HG03439 (cell line): ENCODE measurements at regions not wholly inside any gene's neighbourhood (a gene's known extent, or its start where the extent isn't known, plus 50 kb on each side); places are given as distances from the start of the nearest gene placed in this dataset.
"Not testable (repeated sequence)": the region's sequence is repeated elsewhere in the genome, so short reads cannot be mapped to it uniquely, and the experiment has no call there.

Experiments used
- ATAC-seq: cut with Tn5 transposase; IDR thresholded peaks from one replicate; pipeline ENCODE4 v1.9.1; 2021; ENCODE audit warnings: mild to moderate bottlenecking, moderate library complexity; ENCODE audit not compliant: unreplicated experiment

- no peak for ATAC-seq
These were observed 460.7 kb upstream of the MEIS1 start for GRCh38 chr2:65974067-65974723.

DNA sequence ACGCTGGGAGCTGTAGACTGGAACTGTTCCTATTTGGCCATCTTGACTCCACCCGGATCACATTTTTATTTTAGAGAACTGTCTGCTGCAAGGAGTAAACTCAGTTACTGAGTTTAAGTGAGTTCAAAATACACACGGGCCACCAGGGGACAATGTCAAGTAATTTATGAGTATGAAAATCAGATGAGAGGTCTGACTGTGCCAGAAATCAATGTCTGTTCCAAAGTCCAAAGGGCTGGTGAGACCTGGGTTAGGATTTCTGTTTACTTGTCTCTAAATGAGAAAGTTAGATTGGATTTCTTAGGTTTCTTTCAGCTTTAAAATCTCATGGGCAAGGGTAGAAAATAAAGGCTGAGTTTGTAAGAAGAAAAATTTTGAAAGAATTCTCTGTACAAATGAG lies 465.8 kb upstream of the MEIS1 start:
- ATAC-seq: no peak

GRCh38 chr2:65963303-65963702 lies 471.6 kb upstream of the MEIS1 start:
- ATAC-seq: not testable (repeated sequence)

- no peak for ATAC-seq
These were observed 474.0 kb upstream of the MEIS1 start for GRCh38 chr2:65960953-65961352.

DNA sequence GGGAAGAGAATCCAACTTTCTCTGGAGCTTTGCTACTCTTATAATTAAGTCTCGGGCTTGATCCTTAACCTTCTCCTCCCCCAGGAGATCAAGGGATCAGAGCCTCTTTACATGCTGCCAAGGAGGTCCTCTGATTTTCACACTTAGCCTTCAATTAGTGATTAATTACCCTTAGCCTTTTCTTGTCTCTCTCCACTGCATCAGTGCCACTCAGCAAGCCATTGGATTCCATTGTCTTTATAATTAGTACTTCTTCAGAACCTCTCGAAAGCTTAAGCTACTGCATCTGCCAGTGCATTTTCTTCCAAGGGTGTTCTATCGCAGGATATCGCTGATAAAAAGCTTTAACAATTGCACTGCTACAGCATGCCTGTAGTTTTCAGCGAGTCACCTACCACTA lies 477.0 kb upstream of the MEIS1 start:
- ATAC-seq: no peak

GRCh38 chr2:65957454-65957853 lies 477.5 kb upstream of the MEIS1 start:
- no peak for ATAC-seq

- ATAC-seq: no peak
These were observed 479.7 kb upstream of the MEIS1 start for GRCh38 chr2:65955259-65955658.

GRCh38 chr2:65952966-65953761 lies 481.8 kb upstream of the MEIS1 start:
- no peak for ATAC-seq

- ATAC-seq: no peak
These were observed 490.7 kb upstream of the MEIS1 start for GRCh38 chr2:65944213-65944612.

DNA sequence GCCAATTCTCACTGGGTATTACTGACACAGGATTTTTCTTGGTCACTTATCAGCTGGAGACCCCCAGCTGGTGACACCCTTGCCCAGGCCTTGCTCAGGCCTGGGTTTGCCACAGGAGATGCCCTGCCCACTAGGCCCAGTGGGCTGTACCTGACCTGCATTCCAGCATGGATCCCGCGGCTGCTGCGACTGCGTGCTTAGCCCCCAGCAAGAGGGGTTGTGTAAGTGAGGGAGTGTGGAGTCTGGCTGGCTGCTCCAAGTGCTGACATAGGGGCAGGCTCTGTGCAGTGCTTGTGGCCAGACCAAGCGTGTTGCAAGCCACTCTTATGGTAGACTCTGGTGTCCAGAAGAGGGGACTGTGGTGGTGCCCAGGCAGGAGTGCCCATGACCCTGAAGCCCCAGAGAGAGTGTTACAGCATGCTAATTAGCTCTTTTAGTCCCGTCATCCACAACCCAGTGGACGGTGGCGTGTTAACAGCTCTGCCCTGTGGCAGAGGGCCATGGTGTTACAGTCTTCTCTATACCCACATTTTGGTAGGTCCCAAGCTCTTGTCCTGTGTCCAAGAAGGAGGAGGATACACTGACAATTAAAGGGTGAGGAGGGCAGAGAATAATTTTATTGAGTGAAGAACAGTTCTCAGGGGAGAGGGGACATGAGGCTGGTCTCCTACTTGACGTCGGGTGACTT lies 491.7 kb upstream of the MEIS1 start:
- no peak for ATAC-seq

- no peak for ATAC-seq
These were observed 494.1 kb upstream of the MEIS1 start for GRCh38 chr2:65940856-65941255.

GRCh38 chr2:65939687-65940086 lies 495.2 kb upstream of the MEIS1 start:
- no peak for ATAC-seq

DNA sequence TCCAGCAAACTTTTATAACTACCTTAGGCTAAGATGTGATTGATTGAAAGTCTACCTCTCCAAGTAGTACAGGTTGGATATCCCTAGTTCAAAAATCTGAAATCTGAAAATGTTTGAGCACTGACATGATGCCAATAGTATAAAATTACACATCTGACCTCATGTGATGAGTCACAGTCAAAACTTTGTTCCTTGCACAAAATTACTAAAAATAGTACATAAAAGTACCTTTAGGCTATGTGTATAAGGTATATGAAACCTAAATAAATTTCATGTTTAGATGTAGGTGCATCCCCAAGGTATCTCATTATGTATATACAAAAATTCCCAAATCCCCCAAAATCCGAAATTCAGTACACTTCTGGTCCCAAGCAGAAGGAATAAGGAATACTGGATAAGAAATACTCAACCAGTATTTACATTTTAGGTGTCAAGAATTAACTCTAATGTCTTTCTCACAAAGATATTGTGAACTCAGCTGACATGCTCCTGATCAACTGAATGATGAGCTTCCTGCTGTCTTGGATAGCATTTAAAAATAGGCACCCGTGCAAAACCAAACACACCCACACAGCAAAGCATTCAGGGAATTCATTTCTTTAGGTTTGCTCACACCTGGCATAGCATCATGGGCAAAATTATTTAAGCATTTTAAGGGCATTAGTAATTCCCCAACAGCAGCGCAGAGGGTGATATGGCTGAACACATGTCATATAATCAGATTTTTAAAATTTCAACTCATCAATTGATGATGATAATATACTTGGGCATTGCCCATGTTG lies 497.4 kb upstream of the MEIS1 start:
- ATAC-seq: no peak

DNA sequence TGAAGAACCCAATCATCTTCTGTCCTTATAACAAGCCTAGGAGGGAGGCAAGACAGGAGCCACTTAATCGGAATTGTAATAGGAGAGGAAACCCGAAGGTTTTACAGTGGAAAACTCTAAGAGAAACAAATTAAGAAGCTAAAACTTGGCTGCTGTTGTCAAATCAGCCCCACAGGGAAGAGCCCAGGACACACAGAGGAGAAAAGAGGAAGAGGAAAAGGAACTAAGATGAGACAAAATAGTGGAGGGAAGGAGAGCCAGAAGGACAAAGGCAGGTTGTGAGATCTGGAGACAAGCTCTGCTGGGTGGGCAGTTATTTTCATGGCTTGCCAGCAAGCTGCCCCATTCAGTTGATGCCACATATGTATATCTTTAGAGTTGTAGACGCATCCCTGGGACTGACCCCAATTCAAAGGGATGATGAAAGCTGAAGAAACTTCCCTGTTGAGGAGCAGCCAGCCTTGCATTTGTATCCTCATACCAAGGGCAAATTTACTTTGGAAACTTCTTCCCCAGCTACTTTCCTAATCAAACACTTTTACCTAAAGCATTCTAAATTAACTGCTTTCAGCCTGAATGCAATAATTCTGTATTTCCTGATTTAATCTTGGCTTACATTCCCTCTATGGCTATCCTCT lies 499.8 kb upstream of the MEIS1 start:
- no peak for ATAC-seq

DNA sequence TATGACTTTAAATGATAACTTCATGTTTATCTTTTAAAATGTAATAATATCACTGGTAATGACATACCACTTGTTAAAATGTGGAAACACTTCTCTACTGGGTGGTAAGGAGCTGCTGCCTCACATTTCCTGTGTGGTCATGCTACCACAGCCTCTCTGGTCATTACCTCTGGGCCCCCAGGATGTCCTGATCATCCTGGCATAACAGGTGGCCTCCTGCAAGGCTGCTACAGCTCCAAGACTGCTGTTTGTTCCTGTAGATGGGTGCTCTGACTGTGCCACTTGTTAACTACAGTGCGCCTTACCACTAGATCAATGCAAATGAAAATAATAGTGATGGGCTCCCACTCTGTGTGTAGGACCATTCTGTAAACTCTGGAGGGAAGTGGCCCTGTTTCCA lies 500.2 kb upstream of the SPRED2 start:
- no peak for ATAC-seq

DNA sequence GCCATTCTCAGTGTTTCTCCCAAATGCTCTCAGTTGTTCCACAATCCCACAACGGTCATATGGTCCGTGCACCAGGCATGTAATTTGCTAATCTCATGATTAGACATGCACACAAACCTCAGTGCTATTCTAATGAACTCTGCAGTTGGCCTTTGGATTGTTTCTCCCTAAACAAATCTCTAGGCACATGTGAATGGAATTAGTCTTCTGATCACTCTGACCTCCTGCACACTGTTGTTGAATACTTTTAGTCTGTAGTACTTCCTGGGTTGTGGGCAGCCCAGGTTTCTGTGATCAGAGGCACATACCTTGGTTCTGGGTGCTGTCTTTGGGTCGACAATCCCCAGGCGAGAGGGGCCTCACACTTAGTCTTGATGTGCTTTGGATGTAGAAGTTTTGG lies 498.7 kb upstream of the SPRED2 start:
- ATAC-seq: no peak

- ATAC-seq: no peak
These were observed 497.9 kb upstream of the SPRED2 start for GRCh38 chr2:65930259-65930658.

DNA sequence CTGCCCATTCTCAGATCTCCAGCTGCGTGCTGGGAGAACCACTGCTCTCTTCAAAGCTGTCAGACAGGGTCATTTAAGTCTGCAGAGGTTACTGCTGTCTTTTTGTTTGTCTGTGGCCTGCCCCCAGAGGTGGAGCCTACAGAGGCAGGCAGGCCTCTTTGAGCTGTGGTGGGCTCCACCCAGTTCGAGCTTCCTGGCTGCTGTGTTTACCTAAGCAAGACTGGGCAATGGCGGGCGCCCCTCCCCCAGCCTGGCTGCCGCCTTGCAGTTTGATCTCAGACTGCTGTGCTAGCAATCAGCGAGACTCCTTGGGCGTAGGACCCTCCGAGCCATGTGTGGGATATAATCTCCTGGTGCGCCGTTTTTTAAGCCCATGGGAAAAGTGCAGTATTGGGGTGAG lies 497.3 kb upstream of the SPRED2 start:
- ATAC-seq: not testable (repeated sequence)

GRCh38 chr2:65922794-65923193 lies 490.4 kb upstream of the SPRED2 start:
- ATAC-seq: no peak

DNA sequence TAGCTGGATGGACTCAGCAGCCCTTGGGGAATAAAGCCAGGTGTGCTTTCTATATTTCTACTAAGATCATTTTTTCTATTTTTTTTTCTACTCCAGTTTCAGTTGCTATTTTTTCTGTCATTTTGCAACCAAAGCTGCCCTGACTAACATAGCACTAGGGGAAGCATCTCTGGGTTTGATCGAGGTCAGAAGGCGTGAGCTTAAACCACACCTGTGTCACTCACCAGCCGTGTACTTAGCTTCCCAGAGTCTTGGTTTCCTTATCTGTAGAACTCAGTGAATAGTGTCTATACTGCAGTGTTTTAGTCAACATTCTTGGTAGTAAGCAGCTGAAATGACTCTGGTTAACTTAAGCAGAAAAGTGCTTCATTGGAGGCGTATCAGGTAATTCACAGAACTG lies 489.6 kb upstream of the SPRED2 start:
- peak; percentile 56 for ATAC-seq

DNA sequence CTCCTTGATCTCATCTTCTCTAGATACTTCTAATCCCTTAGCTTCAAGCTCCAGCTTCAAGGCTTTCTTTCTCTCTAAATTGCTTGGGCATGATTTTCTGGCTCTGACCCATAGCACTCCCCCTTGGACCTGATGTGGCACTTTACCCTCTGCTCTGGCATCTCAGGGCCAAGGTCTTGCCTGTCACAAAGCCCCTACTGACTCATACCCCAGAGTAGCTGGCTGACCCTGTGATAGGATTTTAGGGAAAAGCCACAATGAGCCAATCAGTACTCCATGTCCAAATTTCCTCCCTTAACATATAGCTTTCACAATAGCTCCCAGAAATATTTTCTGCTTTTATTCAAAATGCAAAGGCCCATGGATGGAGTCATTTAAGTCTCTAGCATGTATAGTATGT lies 488.7 kb upstream of the SPRED2 start:
- no peak for ATAC-seq
